ENCODE measurements at regions not wholly inside any gene's neighbourhood (a gene's known extent, or its start where the extent isn't known, plus 50 kb on each side); places are given as distances from the start of the nearest gene placed in this dataset.

DNA sequence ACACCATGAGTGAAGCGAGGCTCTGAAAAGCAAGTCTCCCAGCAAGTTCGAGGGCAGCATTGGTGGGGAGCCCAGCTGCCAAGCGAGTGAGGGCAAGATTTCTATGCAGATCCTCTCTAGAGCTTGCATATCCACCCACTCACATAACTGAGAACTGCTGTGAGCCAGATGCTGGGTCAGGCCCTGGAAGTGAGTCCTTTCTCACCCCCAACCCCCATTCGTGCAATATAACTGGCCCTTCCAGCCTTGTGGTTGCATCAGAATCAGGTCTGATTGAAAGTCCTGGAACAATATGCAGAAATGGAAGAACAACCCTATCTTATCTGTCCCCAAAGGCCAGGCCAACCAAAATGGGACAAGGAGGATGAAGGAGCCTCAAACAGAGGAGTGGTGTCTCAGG, 146.6 kb downstream of the IRX5 start:
- DNase-seq: no peak

DNA sequence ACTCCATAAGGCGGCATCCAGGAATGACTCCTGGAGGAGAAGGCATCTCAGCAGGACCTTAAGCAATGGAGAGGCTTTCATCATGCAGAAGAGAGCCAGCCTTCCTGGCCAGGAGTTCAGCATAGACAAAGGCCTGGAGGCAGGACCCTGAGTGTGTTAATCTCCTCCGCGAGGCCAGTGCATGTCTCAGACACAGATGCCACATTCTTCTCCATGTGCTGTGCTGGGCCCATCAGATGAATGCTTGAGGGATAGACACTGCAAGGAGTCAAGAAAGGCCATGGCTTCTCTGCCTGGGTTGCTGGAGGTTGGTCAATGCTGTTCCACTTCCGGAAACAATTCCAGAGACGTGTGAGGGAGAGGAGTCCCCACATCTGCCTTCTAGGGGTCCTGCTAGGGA, 147.5 kb downstream of the IRX5 start:
- DNase-seq: no peak

DNA sequence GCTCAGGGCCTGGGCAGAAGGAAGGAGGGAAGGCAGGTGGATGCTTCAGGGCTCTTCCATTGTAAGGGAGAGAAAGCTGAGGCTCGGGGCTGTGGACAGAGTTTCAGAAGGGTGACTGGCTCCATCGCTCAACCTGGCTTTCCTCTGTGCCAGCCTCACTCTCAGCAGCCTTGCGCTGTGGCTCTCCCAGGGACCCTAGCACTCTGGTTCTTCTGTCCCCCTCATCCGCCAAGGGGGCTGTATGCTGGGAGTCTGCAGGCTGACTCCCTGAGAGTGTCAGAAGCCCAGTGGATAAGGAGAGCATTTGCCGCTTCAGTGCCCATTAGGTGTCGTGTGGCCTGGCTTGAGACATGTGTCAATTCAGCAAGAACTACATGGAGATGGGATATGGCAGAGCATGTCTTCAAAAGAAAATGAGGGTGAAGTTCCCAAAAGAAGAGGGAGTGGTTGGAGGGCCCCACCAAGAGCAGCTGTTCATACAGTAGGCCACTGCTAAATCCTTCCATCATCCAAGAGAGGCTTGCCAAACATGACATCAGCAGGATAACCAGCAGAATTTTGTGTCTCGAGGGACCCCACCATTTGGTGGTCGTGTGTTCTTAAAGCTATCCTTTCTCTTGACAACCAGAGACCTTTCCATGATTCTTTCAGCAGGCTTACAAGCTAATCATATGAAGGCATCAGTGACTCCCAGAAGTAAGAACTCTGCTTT, 148.2 kb downstream of the IRX5 start:
- no peak for DNase-seq

DNA sequence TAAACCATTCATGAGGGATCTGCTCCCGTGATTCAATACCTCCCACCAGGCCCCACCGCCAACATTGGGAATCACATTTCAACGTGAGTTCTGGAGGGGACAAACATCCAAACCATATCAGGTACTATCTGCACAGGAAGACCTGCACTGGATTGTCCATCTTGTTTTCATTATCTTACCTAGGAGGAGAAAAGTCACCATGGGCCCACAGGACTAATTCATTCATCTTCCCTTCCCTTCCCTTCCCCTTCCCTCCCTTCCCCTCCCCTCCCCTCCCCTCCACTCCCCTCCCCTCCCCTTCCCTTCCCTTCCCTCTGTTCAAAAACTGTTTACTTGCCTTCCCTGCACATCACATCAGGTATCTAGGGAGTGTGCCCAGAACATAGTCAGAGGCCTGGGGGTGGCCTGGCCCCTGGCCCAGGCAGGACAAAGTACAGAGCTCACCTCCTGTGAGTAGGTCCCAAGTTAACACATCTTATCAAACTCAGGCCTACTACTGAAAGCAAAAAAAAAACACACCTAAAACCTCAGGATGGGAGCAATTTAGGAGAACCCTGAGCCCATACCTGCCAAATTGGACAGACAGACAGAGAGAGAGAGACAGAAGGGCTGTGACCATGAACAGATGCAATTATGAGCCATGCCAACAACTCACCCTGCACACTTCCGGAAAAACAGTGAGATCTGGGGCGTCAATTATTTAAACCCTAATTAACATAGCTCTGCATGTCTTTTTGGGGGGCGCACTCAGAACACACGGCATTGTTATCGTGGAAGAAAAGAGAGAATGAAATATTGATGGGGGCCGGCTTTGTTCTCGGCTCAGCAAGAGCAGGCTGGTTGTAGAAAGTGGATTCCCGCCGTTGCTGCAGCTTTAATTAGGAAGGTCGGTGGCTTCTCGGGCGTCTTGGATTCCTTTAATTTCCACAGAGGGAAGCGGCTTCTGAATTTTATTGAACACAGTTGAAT, 151.2 kb downstream of the IRX5 start:
- no peak for DNase-seq

DNA sequence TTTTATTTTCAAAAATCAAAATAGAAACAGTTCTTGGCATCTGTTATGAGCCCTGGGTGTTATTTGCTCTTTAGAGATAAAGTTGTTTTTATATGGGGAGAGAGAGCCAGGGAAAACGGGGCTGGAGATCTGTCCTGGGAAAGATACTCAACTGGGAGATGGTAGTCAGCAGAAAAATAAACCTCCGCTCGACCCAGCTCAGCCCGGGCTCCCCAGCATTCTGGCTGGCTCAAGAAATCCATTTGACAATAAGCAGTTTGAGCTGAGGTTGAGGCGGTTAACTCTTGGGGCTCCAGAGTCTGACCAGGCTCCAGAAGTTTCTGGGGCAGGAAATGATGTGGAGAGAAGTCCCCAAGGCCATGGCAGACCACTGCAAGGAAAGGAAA, 151.9 kb downstream of the IRX5 start:
- DNase-seq: no peak

DNA sequence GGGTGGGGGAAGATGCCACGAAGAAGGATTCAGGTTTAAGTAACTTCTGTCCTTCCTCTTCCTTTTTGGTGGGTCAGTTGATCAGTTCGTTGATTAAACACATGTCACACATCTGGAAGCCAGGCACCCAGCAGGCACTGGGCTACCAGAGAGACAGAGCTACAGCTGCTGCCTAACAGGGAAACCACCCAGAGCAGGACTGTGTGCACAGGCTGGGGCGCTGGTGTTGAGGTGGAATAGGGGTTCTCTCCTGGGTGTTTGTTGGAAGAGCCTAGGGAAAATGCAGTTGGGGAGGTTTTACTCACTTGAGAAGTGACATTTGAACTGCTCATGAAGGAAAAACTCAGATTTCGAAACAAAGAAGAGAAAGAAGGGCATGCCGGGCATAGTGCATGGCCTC, 152.4 kb downstream of the IRX5 start:
- no peak for DNase-seq

DNA sequence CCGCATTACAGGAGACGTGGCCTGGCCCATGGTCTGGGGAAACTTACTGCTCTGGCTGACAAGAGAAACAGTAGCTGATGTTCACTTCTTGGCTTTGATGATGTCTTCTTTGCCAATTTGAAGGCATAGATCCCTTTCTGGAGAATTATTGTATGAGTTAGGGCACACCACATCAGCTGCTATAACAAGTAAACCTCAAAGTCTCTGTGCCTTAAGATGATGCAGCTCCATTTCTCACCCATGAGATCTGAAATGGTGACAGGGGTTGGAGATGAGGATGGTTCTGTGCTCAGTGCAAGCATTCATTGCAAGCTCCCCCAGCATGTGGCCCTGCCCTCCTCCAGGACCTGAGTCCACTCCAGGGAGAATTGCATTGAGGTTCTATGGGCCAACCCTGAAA, 157.4 kb downstream of the IRX5 start:
- no peak for DNase-seq

DNA sequence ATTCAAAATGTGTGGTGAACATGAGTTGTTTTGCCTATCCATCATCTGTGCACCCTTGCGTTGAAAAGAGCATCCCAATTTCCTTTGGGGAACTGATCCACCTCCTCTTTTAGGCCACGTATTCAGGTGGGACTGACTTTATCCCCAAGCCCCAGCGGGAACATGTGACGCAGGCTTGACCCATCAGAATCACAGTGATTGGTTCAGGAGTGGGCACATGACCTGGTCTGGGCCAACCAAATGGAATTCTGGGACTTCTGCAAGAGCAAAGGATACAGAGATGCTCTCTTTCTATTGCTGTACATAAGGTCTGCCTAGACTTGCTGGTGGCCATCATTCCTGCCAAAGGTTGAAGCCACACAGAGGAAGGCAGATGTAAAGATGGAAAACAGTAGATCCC, 158.9 kb downstream of the IRX5 start:
- no peak for DNase-seq

DNA sequence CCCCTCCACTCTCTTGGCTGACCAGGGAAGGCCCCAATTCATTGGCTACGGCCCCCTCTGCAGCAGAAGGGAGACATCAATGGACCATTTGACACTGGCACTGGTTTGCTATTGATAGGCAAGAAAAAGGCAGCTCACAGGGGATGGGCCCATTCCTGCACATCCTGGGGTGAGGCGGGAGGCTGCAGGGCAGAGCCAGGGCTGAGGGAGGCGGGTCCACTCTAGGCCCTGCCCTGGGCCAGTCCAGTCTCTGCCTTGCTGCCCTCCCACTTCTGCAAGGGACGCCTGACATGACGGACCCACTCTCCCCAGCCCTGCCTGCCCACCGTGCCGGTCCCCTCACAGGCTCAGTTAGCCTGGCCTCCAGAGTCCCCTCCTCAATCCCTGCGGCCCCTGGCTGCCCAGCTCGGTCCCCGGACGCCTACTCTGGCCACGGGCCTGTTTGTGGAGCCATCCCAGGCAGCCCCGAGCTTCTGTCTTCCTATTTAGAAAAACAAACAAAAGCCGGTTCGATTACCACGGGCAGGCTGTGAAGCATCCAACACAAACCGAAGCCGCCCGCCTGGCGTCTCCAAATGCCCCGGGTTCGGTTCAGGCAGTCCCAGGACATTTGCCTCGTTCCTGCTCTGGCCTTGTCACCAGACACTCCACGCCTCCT, 160.7 kb downstream of the IRX5 start:
- no peak for DNase-seq

DNA sequence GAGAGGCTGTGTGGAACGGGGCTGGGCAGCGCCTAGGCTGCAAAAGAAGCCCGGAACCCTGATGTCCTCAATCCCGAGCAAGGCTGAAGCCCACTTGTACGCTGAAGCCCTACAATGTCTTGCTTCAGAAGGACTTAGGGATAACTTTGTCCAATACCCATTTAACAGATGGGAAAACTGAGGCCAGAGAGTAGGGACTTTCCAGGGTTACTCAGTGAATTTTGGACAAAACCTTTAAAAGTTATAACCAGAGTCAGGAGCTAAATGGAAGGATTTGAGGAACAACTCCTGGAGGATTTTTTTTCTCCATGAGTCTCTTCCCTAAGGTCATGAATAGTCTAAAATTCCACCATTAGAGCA, 161.2 kb downstream of the IRX5 start:
- DNase-seq: no peak

DNA sequence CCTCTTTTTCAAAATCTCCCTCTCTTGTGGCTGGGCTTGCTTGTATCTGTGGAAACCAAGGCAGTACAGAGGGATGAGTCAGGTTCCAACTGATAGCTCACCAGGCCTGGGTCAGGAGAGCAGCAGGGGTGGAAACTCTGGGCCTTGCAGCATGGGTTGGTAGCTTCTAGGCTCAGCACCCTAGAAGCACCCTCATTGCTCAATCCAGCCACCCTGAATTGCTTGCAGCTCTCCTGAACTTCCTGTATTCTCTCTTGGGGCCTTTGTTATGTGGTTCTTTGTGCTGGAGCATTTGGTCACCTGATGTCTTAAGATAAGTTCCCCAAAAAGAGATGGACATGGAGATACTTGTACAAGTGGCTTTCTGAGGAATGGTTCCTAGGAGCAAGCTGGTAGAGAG, 169.4 kb downstream of the IRX5 start:
- no peak for DNase-seq

DNA sequence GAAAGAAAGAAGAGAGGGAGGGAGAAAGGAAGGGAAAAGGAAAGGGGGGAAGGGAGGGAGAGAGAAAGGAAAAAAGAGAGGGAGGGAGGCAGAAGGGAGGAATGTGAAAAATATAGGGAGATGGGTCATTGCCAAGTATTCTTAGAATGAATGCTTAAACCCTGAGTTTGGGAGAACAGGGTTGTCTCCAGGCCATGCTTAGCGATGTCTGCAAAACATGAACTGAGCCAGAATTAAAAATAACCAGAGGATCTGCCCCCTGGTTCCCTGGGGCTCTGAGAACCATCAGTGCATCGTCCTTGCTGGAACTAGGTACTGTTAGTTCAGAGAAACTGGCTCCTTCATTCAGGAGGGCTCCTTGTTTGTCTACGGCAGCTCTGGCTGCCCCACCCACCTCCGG, 170.4 kb downstream of the IRX5 start:
- DNase-seq: no peak

DNA sequence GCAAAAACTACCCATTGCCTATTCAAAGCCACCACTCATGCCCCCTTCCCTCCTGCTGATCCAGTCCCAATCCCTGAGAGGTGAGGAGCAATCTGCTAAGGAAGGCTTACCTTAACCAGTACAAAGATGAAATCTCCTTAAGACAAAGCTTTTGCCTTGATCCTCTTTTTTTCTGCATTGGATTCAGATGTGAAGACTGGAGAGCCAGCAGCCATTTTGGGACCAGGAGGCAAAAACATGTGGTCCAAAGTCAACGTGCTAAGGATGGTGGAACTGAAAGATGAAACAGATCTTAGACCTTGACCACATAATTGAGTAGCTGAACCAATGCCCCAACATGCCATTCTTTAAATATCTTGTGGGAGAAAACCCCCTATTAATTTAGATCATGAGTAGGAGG, 171.4 kb downstream of the IRX5 start:
- no peak for DNase-seq

DNA sequence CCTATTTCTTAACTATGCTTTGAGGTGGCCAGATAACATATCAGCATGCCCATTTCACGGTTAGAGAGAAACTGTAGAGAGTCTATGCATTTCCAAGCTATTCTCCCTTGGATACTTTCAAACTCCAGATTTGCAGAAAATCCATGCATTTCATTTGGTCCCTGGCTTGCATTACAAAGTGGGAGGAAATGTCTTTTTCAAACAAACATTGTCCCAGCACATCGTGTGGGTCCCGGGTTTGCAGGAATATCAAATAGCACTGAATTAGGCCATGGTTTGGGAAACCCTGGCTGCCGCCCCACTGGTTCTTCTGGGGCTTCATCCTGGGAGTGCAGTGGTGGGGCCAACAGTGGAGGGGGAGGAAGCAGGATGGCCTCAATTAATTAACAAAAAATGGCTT, 171.9 kb downstream of the IRX5 start:
- no peak for DNase-seq

DNA sequence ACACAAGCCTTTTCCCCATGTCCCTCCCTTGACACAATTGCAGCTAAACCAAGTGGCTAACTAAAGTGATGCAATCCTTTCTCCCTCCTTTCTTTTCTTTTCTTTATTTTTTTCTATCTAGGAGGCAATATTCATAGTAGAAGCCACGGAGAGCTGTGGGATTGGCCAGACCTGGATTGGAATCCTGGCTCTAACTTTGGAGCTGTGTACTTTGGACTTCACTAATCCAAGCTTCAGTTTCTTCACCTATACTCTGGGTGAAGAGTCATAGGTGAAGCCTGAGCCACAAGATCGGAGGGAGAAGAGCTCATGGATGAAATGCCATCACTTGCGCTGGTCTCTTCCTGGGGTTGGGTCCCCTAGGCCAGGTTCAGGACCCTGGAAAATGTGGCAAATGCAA, 177.2 kb downstream of the IRX5 start:
- no peak for DNase-seq

DNA sequence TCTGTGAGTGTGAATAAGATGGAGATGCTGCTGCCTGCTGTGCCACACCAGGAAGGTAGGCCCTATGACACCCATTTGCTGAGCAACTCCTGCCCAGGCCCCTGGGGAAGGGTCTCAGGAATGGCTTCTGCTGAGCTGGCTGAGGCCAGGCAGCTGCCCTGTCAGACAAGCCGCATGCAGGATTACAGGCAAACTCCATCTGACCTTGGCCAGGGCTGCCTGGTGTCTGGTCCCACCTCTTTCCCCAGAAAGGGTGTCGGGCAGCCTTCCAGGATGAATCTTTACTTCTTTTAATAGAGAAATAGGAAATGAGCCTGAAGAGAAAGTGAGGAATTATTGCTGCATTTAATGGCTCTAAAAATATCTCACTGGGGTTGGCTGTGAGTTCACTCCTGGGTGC, 182.5 kb downstream of the IRX5 start:
- no peak for DNase-seq

DNA sequence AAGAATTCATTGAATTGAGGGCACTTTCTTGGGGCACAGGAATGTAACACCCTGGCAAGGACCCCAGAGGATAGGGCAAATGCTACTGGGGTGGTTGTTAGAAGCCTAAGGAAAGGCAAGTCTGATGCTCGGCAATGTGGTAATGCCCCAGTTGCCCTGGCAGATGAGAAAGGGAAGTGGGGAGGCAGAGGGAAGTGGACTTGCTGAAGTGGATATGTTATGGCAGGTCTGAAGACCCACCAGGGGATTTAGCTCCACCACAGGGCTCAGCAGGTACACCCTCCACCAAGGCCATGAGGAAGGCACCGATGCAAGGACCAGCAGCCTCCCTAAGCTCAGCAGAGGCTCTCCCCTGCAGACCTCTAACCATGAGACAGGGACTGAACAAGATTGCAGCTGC, 184.8 kb downstream of the IRX5 start:
- no peak for DNase-seq

DNA sequence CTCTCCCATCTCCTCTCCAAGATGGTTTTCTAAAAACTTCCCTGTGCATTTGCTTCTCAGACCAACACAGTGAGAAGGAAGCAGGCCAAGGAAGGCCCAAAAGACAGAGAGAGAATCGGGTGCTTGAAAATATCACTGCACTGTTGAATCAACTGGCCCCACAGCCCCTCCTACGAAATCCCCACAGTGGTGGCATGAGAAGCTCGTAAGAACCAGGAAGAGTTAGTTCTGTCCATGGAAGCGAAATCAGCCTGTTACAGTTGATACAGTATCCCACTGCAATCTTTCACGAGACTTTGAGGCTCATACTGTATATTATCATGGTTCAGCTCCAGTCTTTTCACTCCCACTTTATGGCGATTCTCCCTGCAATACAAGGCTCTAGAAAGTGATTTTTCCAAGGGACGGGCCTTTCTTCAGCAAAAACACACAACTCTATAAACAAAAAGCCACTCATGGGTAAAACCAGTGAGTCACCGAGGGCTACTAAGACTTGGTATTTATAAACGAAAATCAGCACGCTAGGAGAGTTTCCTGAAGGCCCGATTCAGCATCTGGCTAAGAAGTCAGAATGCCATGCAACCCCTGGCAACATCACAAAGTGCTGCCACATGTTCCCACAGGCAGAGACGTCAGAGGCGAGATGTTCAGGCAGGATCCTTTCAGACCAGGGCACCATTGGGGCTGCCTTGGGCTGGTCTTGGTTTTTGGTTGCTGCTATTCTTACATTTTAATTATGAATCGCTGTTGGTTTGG, 185.7 kb downstream of the IRX5 start:
- no peak for DNase-seq

DNA sequence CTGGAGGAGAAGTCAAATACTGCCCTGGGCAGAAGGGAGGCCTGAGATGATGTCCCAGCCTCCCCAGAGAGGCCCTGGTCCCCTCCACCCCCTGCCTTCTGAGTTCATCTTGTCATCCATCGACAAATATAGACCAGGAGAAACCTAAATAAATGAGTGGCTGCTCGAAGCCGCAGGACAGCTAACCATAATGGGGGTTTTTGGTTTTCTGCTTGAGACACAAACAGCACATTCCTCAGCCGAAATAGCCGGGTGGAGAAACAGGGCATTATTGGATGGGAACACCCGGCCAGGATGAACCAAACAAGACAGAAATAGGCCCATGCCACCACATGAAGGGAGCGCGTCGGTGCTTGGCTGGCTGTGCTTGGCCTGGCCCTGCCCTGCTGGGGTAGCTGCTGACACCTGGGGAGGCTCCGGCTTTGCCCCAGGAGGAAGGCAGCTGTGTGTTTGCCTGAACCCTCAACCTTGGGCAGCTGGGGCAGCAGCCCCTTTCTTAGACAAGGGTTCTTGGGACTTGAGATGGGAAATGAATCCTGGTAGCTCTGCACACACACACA, 188.1 kb downstream of the IRX5 start:
- DNase-seq: no peak

DNA sequence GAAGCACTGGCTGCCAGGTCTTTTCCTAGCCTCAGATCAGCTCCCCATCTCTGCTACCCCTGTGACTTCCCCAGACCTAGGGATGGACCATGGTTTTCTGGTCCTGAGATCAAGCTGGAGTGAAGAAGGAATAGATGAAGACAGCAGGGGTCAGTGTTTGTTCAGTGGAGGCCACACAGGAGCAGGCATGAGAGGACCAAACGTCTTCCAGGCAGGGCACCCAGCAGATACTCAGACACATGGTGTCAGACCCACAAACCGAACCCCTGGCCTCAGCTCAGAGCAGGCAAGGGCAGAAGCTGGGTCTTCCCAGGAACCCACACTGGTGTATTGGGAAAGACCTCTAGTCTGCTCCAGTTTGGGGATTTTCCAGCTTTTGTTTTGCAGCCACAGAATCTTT, 189.7 kb downstream of the IRX5 start:
- no peak for DNase-seq

DNA sequence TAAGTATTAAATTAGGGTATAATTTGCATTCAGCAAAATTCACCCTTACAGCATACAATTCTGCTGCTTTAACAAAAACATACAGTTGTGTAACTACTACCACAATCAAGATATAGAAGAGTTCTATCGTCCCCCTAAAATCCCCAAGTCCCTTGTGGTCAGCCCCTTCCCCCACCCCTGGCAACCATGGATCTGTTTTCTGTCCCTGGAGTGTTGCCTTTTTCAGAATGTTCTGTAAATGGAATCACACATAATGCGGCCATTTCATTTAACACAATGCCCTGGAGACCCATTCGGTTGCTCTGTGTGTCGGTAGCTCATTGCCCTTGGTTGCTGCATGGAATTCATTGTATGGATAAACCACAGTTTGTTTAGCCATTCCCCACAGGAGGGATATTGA, 190.2 kb downstream of the IRX5 start:
- no peak for DNase-seq

DNA sequence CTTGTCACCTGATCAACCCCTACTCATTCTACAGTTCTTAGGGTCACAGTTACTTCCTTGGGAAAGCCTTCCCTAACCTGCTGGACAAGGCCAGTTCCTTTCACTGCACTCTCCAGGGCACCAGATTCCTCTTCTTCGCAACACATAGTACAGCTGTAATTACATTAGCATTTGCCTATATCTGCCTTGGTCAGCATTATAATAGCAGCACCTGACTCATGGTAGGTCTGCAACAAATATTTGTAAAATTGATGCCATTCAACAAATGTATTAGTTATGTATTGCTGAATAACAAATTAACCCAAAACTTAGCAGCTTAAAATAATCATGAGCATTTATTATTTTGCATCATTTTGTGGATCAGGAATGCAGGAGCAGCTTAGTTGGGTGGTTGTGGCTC, 193.0 kb downstream of the IRX5 start:
- no peak for DNase-seq

DNA sequence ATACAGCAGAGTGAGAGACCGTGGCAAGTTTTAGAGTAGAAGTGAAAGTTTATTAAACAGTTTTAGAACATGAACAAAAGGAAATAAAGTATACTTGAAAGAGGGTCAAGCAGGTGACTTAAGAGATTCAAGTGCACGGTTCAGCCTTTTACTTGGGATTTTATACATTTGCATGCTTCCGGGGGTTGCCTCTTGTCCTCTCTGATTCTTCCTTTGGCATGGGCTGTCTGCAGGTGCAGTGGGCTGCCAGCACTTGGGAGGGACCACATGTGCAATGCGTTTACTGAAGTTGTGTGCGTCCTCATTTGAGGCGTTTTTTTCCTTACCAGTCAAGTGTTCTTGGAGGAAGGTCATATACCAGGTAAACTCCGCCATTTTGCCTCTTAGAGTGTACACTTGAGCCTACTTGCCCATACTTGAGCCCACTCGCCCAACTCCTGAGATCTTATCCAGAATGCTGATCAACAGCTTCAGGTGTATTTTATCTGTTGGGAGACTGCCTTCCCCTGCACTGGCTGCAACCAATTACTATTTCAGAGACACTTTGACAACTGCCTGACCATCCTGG, 195.2 kb downstream of the IRX5 start:
- DNase-seq: no peak

Measured in NCI-H524 treated with DMSO at 0.1 percent for 48 hours (cell line).